CD8-positive, alpha-beta memory T cell (primary cell): ENCODE measurements at regions not wholly inside any gene's neighbourhood (a gene's known extent, or its start where the extent isn't known, plus 50 kb on each side); places are given as distances from the start of the nearest gene placed in this dataset.
"Not testable (repeated sequence)": the region's sequence is repeated elsewhere in the genome, so short reads cannot be mapped to it uniquely, and the experiment has no call there.

ENCODE experiments used
- CTCF ChIA-PET: fragments of 350-600 bp; sonication (Branson Sonifier 250); formaldehyde crosslinking; loops from one replicate; lab custom pipeline; 2021; ENCODE audit warnings: antibody characterized with exemption; lab: Charles Lee
- POLR2A ChIA-PET: fragments of 350-600 bp; sonication (Branson Sonifier 250); formaldehyde crosslinking; loops from one replicate; lab custom pipeline; 2021; ENCODE audit warnings: antibody characterized with exemption; lab: Charles Lee
- DNase-seq, 5 donors: peaks; one replicate each; pipeline versions ENCODE4 v3.0.0 to v3.0.0-alpha.2; 2020 to 2022; ENCODE audit warnings: mixed read lengths in 1 of 5
- H3K27ac ChIP-seq: one replicate; pipeline ENCODE4 v1.7.0; 2013; ENCODE audit warnings: low read depth, mild to moderate bottlenecking, low read length, moderate library complexity
- H3K27me3 ChIP-seq: 2 replicates; pipeline ENCODE4 v1.7.0; 2013; ENCODE audit warnings: low read length, mild to moderate bottlenecking; ENCODE audit not compliant: insufficient read depth, poor library complexity, severe bottlenecking
- H3K36me3 ChIP-seq: 2 replicates; pipeline ENCODE4 v1.7.0; 2013; ENCODE audit warnings: mild to moderate bottlenecking, low read length, moderate library complexity; ENCODE audit not compliant: insufficient read depth
- H3K4me1 ChIP-seq: 2 replicates; pipeline ENCODE4 v1.7.0; 2013; ENCODE audit warnings: mild to moderate bottlenecking, low read length, moderate library complexity; ENCODE audit not compliant: insufficient read depth
- H3K4me3 ChIP-seq: 2 replicates; pipeline ENCODE4 v1.7.0; 2013; ENCODE audit warnings: mild to moderate bottlenecking, low read length
- H3K9me3 ChIP-seq: 2 replicates; pipeline ENCODE4 v1.7.0; 2013; ENCODE audit warnings: mild to moderate bottlenecking, low read length
- H3K27ac Mint-ChIP-seq, 8 donors: one replicate each; pipeline ENCODE4 v1.8.0; 2020 to 2021; ENCODE audit warnings: mixed read lengths in 8 of 8, mild to moderate bottlenecking in 6 of 8, inconsistent platforms in 3 of 8, moderate library complexity in 3 of 8
- H3K27me3 Mint-ChIP-seq, 2 donors: one replicate each; pipeline ENCODE4 v1.8.0; 2020 to 2021; ENCODE audit warnings: mixed read lengths in 2 of 2, mild to moderate bottlenecking in 1 of 2, moderate library complexity in 1 of 2
- H3K36me3 Mint-ChIP-seq, 3 donors: one replicate each; pipeline ENCODE4 v1.8.0; 2020 to 2021; ENCODE audit warnings: mixed read lengths in 3 of 3, inconsistent platforms in 1 of 3, mild to moderate bottlenecking in 1 of 3
- H3K4me1 Mint-ChIP-seq, 3 donors: one replicate each; pipeline ENCODE4 v1.8.0; 2020 to 2021; ENCODE audit warnings: mixed read lengths in 3 of 3, inconsistent platforms in 1 of 3, mild to moderate bottlenecking in 1 of 3
- H3K4me3 Mint-ChIP-seq, 7 donors: one replicate each; pipeline ENCODE4 v1.8.0; 2020 to 2021; ENCODE audit warnings: mixed read lengths in 7 of 7, mild to moderate bottlenecking in 6 of 7, moderate library complexity in 4 of 7, inconsistent platforms in 2 of 7
- H3K9me3 Mint-ChIP-seq, 5 donors: one replicate each; pipeline ENCODE4 v1.8.0; 2020 to 2022; ENCODE audit warnings: mixed read lengths in 5 of 5, mild to moderate bottlenecking in 3 of 5, moderate library complexity in 2 of 5, inconsistent platforms in 1 of 5

DNA sequence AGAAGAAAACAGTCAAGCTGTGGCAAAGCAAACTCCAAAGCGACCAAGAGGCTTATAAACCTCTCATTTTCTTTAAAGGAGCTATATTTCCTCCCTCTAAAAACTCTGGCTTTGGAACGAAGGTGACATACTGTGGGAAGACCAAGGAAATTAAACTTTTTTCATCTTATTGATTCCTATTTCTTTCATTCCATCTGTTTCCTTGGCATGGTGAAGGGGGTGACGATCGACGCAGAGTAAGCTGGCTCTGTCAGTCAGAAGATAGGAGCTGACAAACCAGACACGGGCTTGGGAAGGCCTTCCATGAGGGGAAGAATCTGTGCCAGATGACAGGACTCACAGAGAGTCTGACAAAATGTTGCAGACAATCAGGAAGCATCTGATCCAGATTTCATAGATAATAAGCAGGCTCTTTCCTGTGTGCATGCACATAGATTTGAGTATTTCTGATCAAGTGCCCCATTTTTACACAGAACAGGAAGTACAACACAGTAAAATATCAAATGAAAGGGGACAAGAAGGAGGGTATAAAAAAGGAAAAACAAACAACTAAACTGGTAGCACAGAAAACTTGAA lies 261.7 kb downstream of the SATB2 start:
- H3K4me3 Mint-ChIP-seq = no peak overlapping the region
- H3K36me3 ChIP-seq = no peaks in the 10 kb centered on the region
- ChIA-PET CTCF (no interaction called here), POLR2A (no interaction called here)
- no peak overlapping the region for H3K27ac ChIP-seq
- H3K9me3 Mint-ChIP-seq = peaks cover 0 to 2% (median 0%) of the 10 kb centered on the region in 5 donors
- no peak overlapping the region for H3K27ac Mint-ChIP-seq
- H3K4me3 ChIP-seq = no peak overlapping the region
- no peaks in the 10 kb centered on the region for H3K27me3 ChIP-seq
- H3K27me3 Mint-ChIP-seq = peaks cover 0 to 1% of the 10 kb centered on the region in 2 donors
- H3K4me1 ChIP-seq = no peaks in the 10 kb centered on the region
- no peaks in the 10 kb centered on the region for H3K9me3 ChIP-seq
- no peak for DNase-seq
- no peaks in the 10 kb centered on the region for H3K4me1 Mint-ChIP-seq
- no peaks in the 10 kb centered on the region for H3K36me3 Mint-ChIP-seq

- H3K27me3 Mint-ChIP-seq = no peaks in the 10 kb centered on the region
- POLR2A ChIA-PET = no interaction called here
- no peaks in the 10 kb centered on the region for H3K36me3 Mint-ChIP-seq
- Histone ChIP-seq H3K4me1 (no peaks in the 10 kb centered on the region), H3K36me3 (no peaks in the 10 kb centered on the region), H3K4me3 (no peak overlapping the region), H3K9me3 (no peaks in the 10 kb centered on the region), H3K27me3 (no peaks in the 10 kb centered on the region), H3K27ac (no peak overlapping the region)
- H3K9me3 Mint-ChIP-seq = peaks cover 0 to 2% (median 0%) of the 10 kb centered on the region in 5 donors
- CTCF ChIA-PET = no interaction called here
- H3K4me3 Mint-ChIP-seq = no peak overlapping the region
- DNase-seq = no peak
- H3K4me1 Mint-ChIP-seq = no peaks in the 10 kb centered on the region
- H3K27ac Mint-ChIP-seq = no peak overlapping the region
Observed at GRCh38 chr2:199191461-199191860, 266.3 kb downstream of the SATB2 start.

- DNase-seq = no peak
- H3K27me3 Mint-ChIP-seq = no peaks in the 10 kb centered on the region
- POLR2A ChIA-PET = no interaction called here
- Histone ChIP-seq H3K9me3 (no peaks in the 10 kb centered on the region), H3K36me3 (no peaks in the 10 kb centered on the region), H3K4me3 (no peak overlapping the region), H3K27me3 (no peaks in the 10 kb centered on the region), H3K27ac (no peak overlapping the region), H3K4me1 (no peaks in the 10 kb centered on the region)
- no peaks in the 10 kb centered on the region for H3K36me3 Mint-ChIP-seq
- no peak overlapping the region for H3K27ac Mint-ChIP-seq
- no peak overlapping the region for H3K4me3 Mint-ChIP-seq
- no peaks in the 10 kb centered on the region for H3K4me1 Mint-ChIP-seq
- CTCF ChIA-PET = no interaction called here
- H3K9me3 Mint-ChIP-seq = peaks cover 0 to 2% (median 0%) of the 10 kb centered on the region in 5 donors
Observed at GRCh38 chr2:199189229-199189628, 268.5 kb downstream of the SATB2 start.

GRCh38 chr2:199186301-199186751 lies 271.4 kb downstream of the SATB2 start:
- POLR2A ChIA-PET = no interaction called here

GRCh38 chr2:199185174-199185573 lies 272.6 kb downstream of the SATB2 start:
- H3K27ac ChIP-seq, CTCF ChIA-PET, H3K27me3 Mint-ChIP-seq, POLR2A ChIA-PET, H3K27me3 ChIP-seq, H3K4me1 ChIP-seq, H3K4me3 ChIP-seq, DNase-seq, H3K36me3 Mint-ChIP-seq, H3K9me3 Mint-ChIP-seq, H3K4me3 Mint-ChIP-seq, H3K9me3 ChIP-seq, H3K36me3 ChIP-seq, H3K4me1 Mint-ChIP-seq, H3K27ac Mint-ChIP-seq: not testable (repeated sequence)

More at GRCh38 chr2:199186301-199186751, 271.4 kb downstream of the SATB2 start:
- Mint-ChIP-seq H3K4me3 (no peak overlapping the region), H3K27me3 (no peaks in the 10 kb centered on the region), H3K36me3 (no peaks in the 10 kb centered on the region), H3K9me3 (peaks cover 0 to 2% (median 0%) of the 10 kb centered on the region in 5 donors), H3K27ac (no peak overlapping the region), H3K4me1 (no peaks in the 10 kb centered on the region)
- Histone ChIP-seq H3K27me3 (no peaks in the 10 kb centered on the region), H3K4me3 (no peak overlapping the region), H3K9me3 (no peaks in the 10 kb centered on the region), H3K27ac (no peak overlapping the region), H3K36me3 (no peaks in the 10 kb centered on the region), H3K4me1 (no peaks in the 10 kb centered on the region)
- no peak for DNase-seq
- CTCF ChIA-PET = no interaction called here

- Mint-ChIP-seq H3K9me3 (peaks cover 0 to 2% (median 0%) of the 10 kb centered on the region in 5 donors), H3K4me3 (no peak overlapping the region), H3K36me3 (no peaks in the 10 kb centered on the region), H3K4me1 (no peaks in the 10 kb centered on the region), H3K27me3 (peaks cover 0 to under 1% of the 10 kb centered on the region in 2 donors), H3K27ac (no peak overlapping the region)
- H3K4me3 ChIP-seq = no peak overlapping the region
- H3K9me3 ChIP-seq = no peaks in the 10 kb centered on the region
- no peaks in the 10 kb centered on the region for H3K36me3 ChIP-seq
- no peak overlapping the region for H3K27ac ChIP-seq
- no peak for DNase-seq
- no peaks in the 10 kb centered on the region for H3K27me3 ChIP-seq
- POLR2A ChIA-PET = no interaction called here
- CTCF ChIA-PET = no interaction called here
- H3K4me1 ChIP-seq = no peaks in the 10 kb centered on the region
Observed at GRCh38 chr2:199163613-199164458, 293.9 kb downstream of the SATB2 start.

- H3K4me1 Mint-ChIP-seq = no peaks in the 10 kb centered on the region
- no peak overlapping the region for H3K27ac ChIP-seq
- H3K9me3 ChIP-seq = no peaks in the 10 kb centered on the region
- no peaks in the 10 kb centered on the region for H3K27me3 ChIP-seq
- ChIA-PET CTCF (no interaction called here), POLR2A (no interaction called here)
- H3K27ac Mint-ChIP-seq = no peak overlapping the region
- DNase-seq = no peak
- no peaks in the 10 kb centered on the region for H3K4me1 ChIP-seq
- no peak overlapping the region for H3K4me3 ChIP-seq
- H3K36me3 Mint-ChIP-seq = no peaks in the 10 kb centered on the region
- no peak overlapping the region for H3K4me3 Mint-ChIP-seq
- peaks cover 0 to 20% (median 5%) of the 10 kb centered on the region in 5 donors for H3K9me3 Mint-ChIP-seq
- H3K27me3 Mint-ChIP-seq = no peaks in the 10 kb centered on the region
- H3K36me3 ChIP-seq = no peaks in the 10 kb centered on the region
Observed at GRCh38 chr2:199160677-199161465, 296.9 kb downstream of the SATB2 start.

DNA sequence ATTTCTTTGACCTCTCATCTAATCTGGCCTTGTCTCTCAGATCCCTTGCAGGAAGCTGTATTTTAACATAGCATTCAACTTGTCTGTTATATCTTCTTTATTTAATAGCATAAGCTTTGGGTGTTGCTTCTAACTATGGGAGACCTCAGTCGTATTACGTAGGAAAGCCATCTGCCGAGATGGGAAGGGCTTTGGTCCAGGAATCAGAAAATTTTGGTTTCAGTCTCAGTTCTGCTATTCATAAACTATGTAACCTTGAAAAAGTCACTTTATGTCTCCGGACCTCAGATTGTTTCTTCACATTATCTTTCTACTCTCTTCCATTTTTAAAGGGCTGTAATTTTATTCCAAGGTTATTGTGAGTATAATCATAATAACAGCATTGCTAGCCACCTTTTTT lies 297.7 kb downstream of the SATB2 start:
- Mint-ChIP-seq H3K27me3 (no peaks in the 10 kb centered on the region), H3K4me1 (no peaks in the 10 kb centered on the region), H3K36me3 (no peaks in the 10 kb centered on the region), H3K4me3 (no peak overlapping the region), H3K27ac (no peak overlapping the region), H3K9me3 (peaks cover 3 to 26% (median 9%) of the 10 kb centered on the region in 5 donors)
- Histone ChIP-seq H3K9me3 (no peaks in the 10 kb centered on the region), H3K36me3 (no peaks in the 10 kb centered on the region), H3K27me3 (no peaks in the 10 kb centered on the region), H3K4me3 (no peak overlapping the region), H3K4me1 (no peaks in the 10 kb centered on the region), H3K27ac (no peak overlapping the region)
- ChIA-PET POLR2A (no interaction called here), CTCF (no interaction called here)
- no peak for DNase-seq
